AG04449 (cell line): ENCODE measurements at regions not wholly inside any gene's neighbourhood (a gene's known extent, or its start where the extent isn't known, plus 50 kb on each side); places are given as distances from the start of the nearest gene placed in this dataset.

Experiments used
- CTCF ChIA-PET: fragments of 350-600 bp; formaldehyde crosslinking; extraction: SDS; loops from one replicate; lab custom pipeline; 2021; ENCODE audit warnings: antibody characterized with exemption; lab: Yijun Ruan, JAX
- POLR2A ChIA-PET: fragments of 400-600, 350-600 bp; formaldehyde crosslinking; extraction: SDS; loops from one replicate; lab custom pipeline; 2020; ENCODE audit warnings: antibody characterized with exemption, inconsistent platforms; lab: Yijun Ruan, JAX
- DNase-seq: peaks from one replicate; pipeline ENCODE4 v3.0.0-alpha.2; 2010; ENCODE audit warnings: low read depth, low spot score
- H3K4me3 ChIP-seq: 2 replicates; pipeline ENCODE4 v1.5.1; 2011; ENCODE audit warnings: low read depth, mild to moderate bottlenecking, control low read depth, low read length
- TF ChIP-seq, protein P1 (sequence below): IDR thresholded peaks from one replicate; pipeline ENCODE4 v1.5.1; 2011; ENCODE audit warnings: mild to moderate bottlenecking, moderate library complexity, low read length, control low read depth, inconsistent platforms; ENCODE audit not compliant: insufficient read depth; ENCODE audit errors: missing control alignments

GRCh38 chr18:43578211-43578610 lies 300.9 kb upstream of the SYT4 start:
- no peak overlapping the region for H3K4me3 ChIP-seq
- TF ChIP-seq, protein P1, sequence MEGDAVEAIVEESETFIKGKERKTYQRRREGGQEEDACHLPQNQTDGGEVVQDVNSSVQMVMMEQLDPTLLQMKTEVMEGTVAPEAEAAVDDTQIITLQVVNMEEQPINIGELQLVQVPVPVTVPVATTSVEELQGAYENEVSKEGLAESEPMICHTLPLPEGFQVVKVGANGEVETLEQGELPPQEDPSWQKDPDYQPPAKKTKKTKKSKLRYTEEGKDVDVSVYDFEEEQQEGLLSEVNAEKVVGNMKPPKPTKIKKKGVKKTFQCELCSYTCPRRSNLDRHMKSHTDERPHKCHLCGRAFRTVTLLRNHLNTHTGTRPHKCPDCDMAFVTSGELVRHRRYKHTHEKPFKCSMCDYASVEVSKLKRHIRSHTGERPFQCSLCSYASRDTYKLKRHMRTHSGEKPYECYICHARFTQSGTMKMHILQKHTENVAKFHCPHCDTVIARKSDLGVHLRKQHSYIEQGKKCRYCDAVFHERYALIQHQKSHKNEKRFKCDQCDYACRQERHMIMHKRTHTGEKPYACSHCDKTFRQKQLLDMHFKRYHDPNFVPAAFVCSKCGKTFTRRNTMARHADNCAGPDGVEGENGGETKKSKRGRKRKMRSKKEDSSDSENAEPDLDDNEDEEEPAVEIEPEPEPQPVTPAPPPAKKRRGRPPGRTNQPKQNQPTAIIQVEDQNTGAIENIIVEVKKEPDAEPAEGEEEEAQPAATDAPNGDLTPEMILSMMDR = no peak
- ChIA-PET CTCF (interaction anchor here (0.6 to 1.0 kb wide), 3 partner anchors 11 to 1464 kb away, joined by 3 read pairs; no protein-coding TSS in a partner anchor), POLR2A (no interaction called here)
- DNase-seq = no peak

GRCh38 chr18:43578706-43579105 lies 301.4 kb upstream of the SYT4 start:
- no peak for DNase-seq
- ChIA-PET POLR2A (no interaction called here), CTCF (interaction anchor here (1.0 kb wide), 1 partner anchor 1464 kb away, joined by 3 read pairs; no protein-coding TSS in a partner anchor)
- TF ChIP-seq, protein P1 = no peak
- no peak overlapping the region for H3K4me3 ChIP-seq

DNA sequence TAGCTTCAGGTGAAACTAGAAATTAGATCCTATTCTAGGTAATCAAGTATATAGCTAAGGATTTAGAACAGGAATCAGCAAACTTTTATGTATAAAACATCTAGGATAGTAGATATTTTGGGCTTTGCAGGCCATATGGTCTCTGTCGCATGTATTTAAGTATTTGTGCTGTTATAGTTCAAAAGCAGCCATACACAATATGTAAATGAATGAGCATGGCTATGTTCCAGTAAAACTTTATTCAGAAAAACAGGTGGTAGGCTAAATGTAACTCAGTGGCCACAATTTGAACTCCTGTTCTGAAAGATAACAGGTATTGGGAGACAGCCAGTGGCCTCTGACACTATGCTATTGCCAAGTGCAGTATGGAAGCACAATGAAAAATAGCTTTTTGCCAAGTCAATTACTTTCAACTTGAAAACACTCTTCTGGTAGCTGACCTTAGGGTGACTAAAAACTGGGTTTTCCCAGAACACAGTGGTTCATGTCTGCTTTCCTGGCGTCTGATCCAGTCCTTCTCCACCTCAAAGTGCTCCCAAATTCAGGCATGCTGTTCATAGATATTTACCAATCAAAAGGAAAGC lies 304.7 kb upstream of the SYT4 start:
- no peak overlapping the region for H3K4me3 ChIP-seq
- POLR2A ChIA-PET = no interaction called here
- no peak for DNase-seq
- CTCF ChIA-PET = interaction anchor here (1.0 to 3.0 kb wide), 4 partner anchors 10 to 15 kb away, joined by 4 to 15 read pairs (median 6); no protein-coding TSS in a partner anchor
- TF ChIP-seq, protein P1 = no peak

DNA sequence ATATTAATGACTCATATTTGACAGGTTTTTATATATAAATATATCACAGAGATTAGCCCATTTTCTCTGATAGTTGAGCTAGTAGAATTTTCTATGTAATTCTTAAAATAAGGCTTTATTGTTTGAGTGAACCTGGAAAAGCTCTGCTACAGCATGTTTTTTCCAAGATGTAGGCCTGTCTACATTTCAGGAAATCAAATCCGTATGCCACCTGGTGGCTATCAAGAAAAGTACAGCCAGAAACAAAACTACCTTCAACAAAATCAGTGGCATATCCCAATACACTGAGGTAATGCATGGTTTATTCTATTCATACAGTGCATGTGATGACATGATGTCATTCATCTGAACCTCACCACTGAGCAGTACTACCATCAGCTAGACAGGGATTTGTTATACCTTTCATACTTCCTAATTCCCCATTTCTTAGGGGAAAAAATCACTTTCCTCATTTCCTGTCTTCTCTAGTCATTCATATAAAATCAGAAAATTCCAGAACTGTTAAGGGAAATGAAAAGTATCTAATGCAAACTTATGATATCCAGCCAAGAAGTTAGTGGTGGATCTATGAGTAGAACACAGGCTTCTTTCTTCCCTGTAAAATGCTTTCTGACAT lies 310.4 kb upstream of the SYT4 start:
- DNase-seq = no peak
- TF ChIP-seq, protein P1 = peak; percentile 61

GRCh38 chr18:43588838-43589237 lies 311.5 kb upstream of the SYT4 start:
- TF ChIP-seq, protein P1 = no peak
- CTCF ChIA-PET = interaction anchor here (1.3 to 17.4 kb wide), 8 partner anchors 8 to 1537 kb away, joined by 3 to 251 read pairs (median 13); no protein-coding TSS in a partner anchor
- H3K4me3 ChIP-seq = no peak overlapping the region
- DNase-seq = no peak
- POLR2A ChIA-PET = no interaction called here

More for the DNA sequence above, 310.4 kb upstream of the SYT4 start:
- ChIA-PET CTCF (interaction anchor here (0.6 to 17.4 kb wide), 15 partner anchors 10 to 1559 kb away, joined by 3 to 251 read pairs (median 6); no protein-coding TSS in a partner anchor), POLR2A (no interaction called here)
- H3K4me3 ChIP-seq = no peak overlapping the region

- ChIA-PET POLR2A (no interaction called here), CTCF (interaction anchor here (1.3 to 17.4 kb wide), 6 partner anchors 8 to 1475 kb away, joined by 3 to 251 read pairs (median 18); no protein-coding TSS in a partner anchor)
These were observed 312.4 kb upstream of the SYT4 start for GRCh38 chr18:43589611-43590151.

More at GRCh38 chr18:43589611-43590151, 312.4 kb upstream of the SYT4 start:
- no peak for DNase-seq
- no peak overlapping the region for H3K4me3 ChIP-seq
- TF ChIP-seq, protein P1 = no peak
